ENCODE measurements at regions not wholly inside any gene's neighbourhood (a gene's known extent, or its start where the extent isn't known, plus 50 kb on each side); places are given as distances from the start of the nearest gene placed in this dataset.

GRCh38 chr13:107421951-107422350 lies 793.4 kb downstream of the LIG4 start:
- Histone ChIP-seq H3K27me3 (replicated peaks; ENCODE audit: insufficient read depth) (no peaks in the 10 kb centered on the region), H3K4me3 (no peak overlapping the region), H3K27ac (no peak overlapping the region), H3K36me3 (no peaks in the 10 kb centered on the region), H3K4me1 (ENCODE audit: control insufficient read depth in 1 of 2, low read depth in 2 of 2) (no peaks in the 10 kb centered on the region), H3K9me3 (no peaks in the 10 kb centered on the region)
- DNase-seq (ENCODE audit: low spot score) (no peak), ATAC-seq (ENCODE audit: insufficient number of reproducible peaks, low FRiP score, low read depth) (no peak)
- TF ChIP-seq CTCF (IDR thresholded peaks at IDR 0.05), result no peak

- no peak for TF ChIP-seq CTCF (IDR thresholded peaks at IDR 0.05)
- Histone ChIP-seq H3K9me3 (no peaks in the 10 kb centered on the region), H3K36me3 (no peaks in the 10 kb centered on the region), H3K27ac (no peak overlapping the region), H3K4me3 (no peak overlapping the region), H3K27me3 (replicated peaks; ENCODE audit: insufficient read depth) (no peaks in the 10 kb centered on the region), H3K4me1 (ENCODE audit: control insufficient read depth in 1 of 2, low read depth in 2 of 2) (no peaks in the 10 kb centered on the region)
- ATAC-seq (ENCODE audit: insufficient number of reproducible peaks, low FRiP score, low read depth) (no peak), DNase-seq (ENCODE audit: low spot score) (no peak)
These were observed 794.3 kb downstream of the LIG4 start for GRCh38 chr13:107421028-107421427.

GRCh38 chr13:107413005-107413404 lies 802.3 kb downstream of the LIG4 start:
- Histone ChIP-seq H3K27me3 (replicated peaks; ENCODE audit: insufficient read depth) (no peaks in the 10 kb centered on the region), H3K4me3 (no peak overlapping the region), H3K36me3 (no peaks in the 10 kb centered on the region), H3K9me3 (no peaks in the 10 kb centered on the region), H3K27ac (no peak overlapping the region), H3K4me1 (ENCODE audit: control insufficient read depth in 1 of 2, low read depth in 2 of 2) (no peaks in the 10 kb centered on the region)
- no peak for ATAC-seq (ENCODE audit: insufficient number of reproducible peaks, low FRiP score, low read depth)
- DNase-seq (ENCODE audit: low spot score), result no peak
- TF ChIP-seq CTCF (IDR thresholded peaks at IDR 0.05), result no peak

- H3K36me3 ChIP-seq, result no peaks in the 10 kb centered on the region
- ATAC-seq (ENCODE audit: insufficient number of reproducible peaks, low FRiP score, low read depth) (no peak), DNase-seq (ENCODE audit: low spot score) (no peak)
- no peak overlapping the region for H3K27ac ChIP-seq
- H3K27me3 ChIP-seq (replicated peaks; ENCODE audit: insufficient read depth), result no peaks in the 10 kb centered on the region
- H3K9me3 ChIP-seq, result peaks cover 3% of the 10 kb centered on the region
- H3K4me3 ChIP-seq, result no peak overlapping the region
- H3K4me1 ChIP-seq (ENCODE audit: control insufficient read depth in 1 of 2, low read depth in 2 of 2), result no peaks in the 10 kb centered on the region
- TF ChIP-seq CTCF (IDR thresholded peaks at IDR 0.05), result no peak
These were observed 808.3 kb downstream of the LIG4 start for GRCh38 chr13:107407074-107407473.

- peaks cover 5 to 13% of the 10 kb centered on the region in 2 donors for H3K4me1 ChIP-seq (ENCODE audit: control insufficient read depth in 1 of 2, low read depth in 2 of 2)
- H3K36me3 ChIP-seq, result no peaks in the 10 kb centered on the region
- no peaks in the 10 kb centered on the region for H3K27me3 ChIP-seq (replicated peaks; ENCODE audit: insufficient read depth)
- ATAC-seq (ENCODE audit: insufficient number of reproducible peaks, low FRiP score, low read depth), result peak; percentile 6
- no peaks in the 10 kb centered on the region for H3K9me3 ChIP-seq
- TF ChIP-seq CTCF (IDR thresholded peaks at IDR 0.05), result no peak
- DNase-seq (ENCODE audit: low spot score), result no peak
- no peak overlapping the region for H3K27ac ChIP-seq
- H3K4me3 ChIP-seq, result no peak overlapping the region
These were observed 819.2 kb downstream of the LIG4 start for GRCh38 chr13:107395927-107396662.
